NB4 (cell line): ENCODE measurements at regions not wholly inside any gene's neighbourhood (a gene's known extent, or its start where the extent isn't known, plus 50 kb on each side); places are given as distances from the start of the nearest gene placed in this dataset.

Experiments used
- DNase-seq: peaks from one replicate; pipeline ENCODE4 v3.0.0; 2010; ENCODE audit warnings: low read depth
- H3K4me3 ChIP-seq: one replicate; pipeline ENCODE4 v1.5.1; 2011; ENCODE audit warnings: mild to moderate bottlenecking, low read depth, low read length, moderate library complexity
- CTCF ChIP-seq: IDR thresholded peaks from one replicate; pipeline ENCODE4 v1.5.1; 2012; ENCODE audit warnings: low read depth, low read length
- MYC ChIP-seq: IDR thresholded peaks from 2 replicates; pipeline ENCODE4 v1.6.1; 2011; ENCODE audit warnings: low read depth, low read length
- POLR2A ChIP-seq: IDR thresholded peaks from 2 replicates; pipeline ENCODE4 v1.6.1; 2011; ENCODE audit warnings: mild to moderate bottlenecking; ENCODE audit not compliant: insufficient read length; ENCODE audit errors: extremely low read depth
- TF ChIP-seq, protein P1 (sequence below): IDR thresholded peaks from 2 replicates; pipeline ENCODE4 v1.6.1; 2011; ENCODE audit warnings: low read depth, low read length

- TF ChIP-seq CTCF (no peak), POLR2A (no peak), MYC (no peak)
- TF ChIP-seq, protein P1, sequence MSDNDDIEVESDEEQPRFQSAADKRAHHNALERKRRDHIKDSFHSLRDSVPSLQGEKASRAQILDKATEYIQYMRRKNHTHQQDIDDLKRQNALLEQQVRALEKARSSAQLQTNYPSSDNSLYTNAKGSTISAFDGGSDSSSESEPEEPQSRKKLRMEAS, result no peak
- DNase-seq, result peak; percentile 48
- H3K4me3 ChIP-seq, result no peak overlapping the region
Observed at GRCh38 chr5:81878333-81878732, 93.5 kb upstream of the ATG10 start.

DNA sequence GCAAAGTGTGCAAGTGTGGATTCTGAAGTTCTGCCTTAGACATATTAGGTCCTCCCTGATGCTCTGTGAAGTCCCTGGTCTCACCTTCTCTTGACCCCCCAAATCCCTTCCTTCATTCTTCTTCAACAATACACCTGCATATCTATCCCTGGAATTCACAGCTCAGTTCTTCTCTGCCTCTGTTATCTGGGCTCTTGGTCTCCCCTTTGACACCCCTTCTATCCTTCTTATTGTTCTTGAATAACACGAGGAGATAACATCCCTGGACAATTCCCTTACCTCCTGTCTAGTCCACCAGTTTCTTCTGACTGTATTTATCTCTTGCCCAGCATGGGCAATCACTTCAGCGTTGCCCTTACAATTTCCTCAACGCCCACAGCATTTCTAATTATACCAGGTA, 104.8 kb upstream of the ATG10 start:
- TF ChIP-seq, protein P1, result no peak
- TF ChIP-seq CTCF, result no peak
- no peak for TF ChIP-seq MYC
- no peak for TF ChIP-seq POLR2A
- DNase-seq, result no peak
- no peak overlapping the region for H3K4me3 ChIP-seq

DNA sequence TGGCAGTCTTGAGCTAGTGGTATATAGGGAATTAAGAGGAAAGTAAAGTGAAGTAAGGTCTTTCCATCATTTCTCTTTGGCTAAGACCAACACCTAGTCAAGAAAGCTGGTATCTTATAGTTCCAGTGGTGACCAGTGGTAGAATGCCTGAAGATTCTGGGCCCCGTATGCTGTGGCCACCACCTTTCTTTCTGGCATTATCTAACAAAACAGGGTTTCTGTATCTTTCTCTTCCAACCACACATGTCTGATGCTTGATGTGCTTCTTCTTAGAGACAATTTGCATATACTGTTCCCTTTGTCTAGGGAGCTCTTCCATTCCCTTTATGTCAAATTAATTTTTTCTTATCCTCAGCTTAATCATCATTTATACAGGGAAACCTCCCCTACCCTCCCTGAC, 109.9 kb upstream of the SSBP2 start:
- no peak overlapping the region for H3K4me3 ChIP-seq
- no peak for TF ChIP-seq CTCF
- TF ChIP-seq POLR2A, result no peak
- TF ChIP-seq, protein P1, result no peak
- TF ChIP-seq MYC, result no peak
- DNase-seq, result no peak

DNA sequence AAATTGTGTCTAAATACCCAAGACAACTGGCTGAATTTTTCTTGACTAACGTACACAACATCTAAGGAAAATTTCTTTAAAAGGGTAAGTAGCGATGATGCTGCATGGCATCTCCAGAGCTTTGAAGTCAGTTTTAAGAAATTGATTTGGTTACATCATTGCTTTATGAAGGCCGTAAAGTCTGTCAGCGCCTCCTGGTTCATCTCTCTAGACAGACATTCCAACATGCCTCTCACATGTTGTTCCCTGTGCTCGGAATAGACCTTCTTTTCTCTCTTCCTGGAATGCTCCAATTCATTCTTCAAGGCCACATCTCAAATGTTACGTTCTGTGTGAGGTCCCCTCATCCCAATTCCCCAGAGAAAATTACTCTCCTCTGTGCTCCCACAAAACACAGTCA, 108.7 kb upstream of the SSBP2 start:
- H3K4me3 ChIP-seq, result no peak overlapping the region
- TF ChIP-seq, protein P1, result no peak
- no peak for TF ChIP-seq CTCF
- TF ChIP-seq POLR2A, result no peak
- no peak for TF ChIP-seq MYC
- DNase-seq, result no peak

DNA sequence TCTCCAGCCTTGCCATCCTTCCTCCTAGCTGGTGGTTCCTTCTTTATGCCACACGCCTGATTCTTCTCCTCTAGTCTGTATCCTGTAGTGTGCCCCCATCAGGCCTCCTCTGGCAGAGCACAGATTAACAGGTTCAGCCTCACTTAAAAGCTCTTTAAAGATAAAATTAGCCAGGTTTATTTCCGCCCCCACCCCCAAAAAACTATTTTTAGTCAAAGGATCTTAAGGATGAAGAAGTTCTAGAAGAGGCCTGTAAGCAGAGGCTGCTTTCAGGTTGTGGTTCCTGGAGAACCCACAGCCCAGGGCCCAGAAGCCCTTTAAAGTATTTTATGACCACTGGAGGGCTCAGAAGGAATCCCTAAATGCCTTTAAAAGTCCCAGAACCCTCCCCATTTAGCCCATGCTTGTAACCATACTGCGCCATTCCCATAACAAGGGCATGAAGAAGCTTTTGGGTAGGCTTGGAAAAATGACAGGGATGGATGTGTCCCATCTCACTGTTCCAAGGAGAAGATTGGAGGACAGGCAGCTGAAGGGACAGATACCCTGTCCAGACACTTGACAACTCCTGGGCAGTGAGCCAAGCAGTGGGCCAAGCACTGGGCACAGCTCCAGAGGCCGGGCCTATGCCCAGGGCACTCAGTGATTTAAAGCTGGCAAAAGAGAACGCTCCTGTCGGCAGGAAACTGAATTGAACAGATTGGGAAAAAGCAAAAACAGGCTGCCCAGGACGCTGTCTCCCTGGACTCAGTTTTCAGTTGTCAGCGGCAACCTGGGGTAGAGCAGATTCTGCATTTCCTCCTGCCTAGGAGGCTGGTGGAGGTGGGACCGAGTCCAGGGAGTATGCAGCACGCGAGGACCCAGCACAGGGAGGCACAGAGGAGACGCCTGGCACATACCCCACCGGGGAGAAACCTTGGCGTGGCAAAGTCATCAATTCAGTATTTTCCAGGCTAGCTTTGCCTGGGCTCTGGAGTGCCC, 106.3 kb upstream of the SSBP2 start:
- DNase-seq, result peak; percentile 62
- no peak overlapping the region for H3K4me3 ChIP-seq

More for the DNA sequence above, 106.3 kb upstream of the SSBP2 start:
- TF ChIP-seq, protein P1, result no peak
- TF ChIP-seq CTCF, result peak; percentile 44
